ENCODE measurements at regions not wholly inside any gene's neighbourhood (a gene's known extent, or its start where the extent isn't known, plus 50 kb on each side); places are given as distances from the start of the nearest gene placed in this dataset.

- no peak overlapping the region for H2AFZ ChIP-seq (ENCODE audit: low read depth, low read length, poor library complexity, severe bottlenecking)
- intact Hi-C loops (cut with micrococcal nuclease), result no loop called here
- H3K9me3 ChIP-seq (ENCODE audit: control insufficient read depth in 1 of 2, insufficient read depth in 1 of 2, low read depth in 1 of 2, low read length in 2 of 2), result peaks cover 0 to 8% of the 10 kb centered on the region in 2 experiments; a peak in 1 of 4 replicates
Measured at GRCh38 chr11:29809121-29809520, 207.7 kb downstream of the KCNA4 start.

GRCh38 chr11:29802522-29802921, 214.3 kb downstream of the KCNA4 start:
- Histone ChIP-seq H3K9me3 (ENCODE audit: control insufficient read depth in 1 of 2, insufficient read depth in 1 of 2, low read depth in 1 of 2, low read length in 2 of 2) (peaks cover 0 to 5% of the 10 kb centered on the region in 2 experiments; a peak in 1 of 4 replicates), H3K36me3 (ENCODE audit: control insufficient read depth in 1 of 2, insufficient read depth in 2 of 2, low read length in 2 of 2) (no peaks in the 10 kb centered on the region), H3K4me3 (replicated peaks in 1 of 2; ENCODE audit: low read depth in 1 of 2, low read length in 2 of 2) (no peak overlapping the region), H3K27ac (ENCODE audit: low read depth, low read length) (no peak overlapping the region), H3K79me2 (ENCODE audit: insufficient read depth, low read length) (no peaks in the 10 kb centered on the region), H3K4me2 (ENCODE audit: low read length) (no peak overlapping the region), H3K4me1 (ENCODE audit: control insufficient read depth in 1 of 2, insufficient read depth in 2 of 2, low read length in 2 of 2) (no peaks in the 10 kb centered on the region), H4K20me1 (ENCODE audit: insufficient read depth) (no peaks in the 10 kb centered on the region), H3K27me3 (ENCODE audit: insufficient read depth, low read length) (no peaks in the 10 kb centered on the region), H3K9me2 (ENCODE audit: insufficient read depth) (no peaks in the 10 kb centered on the region), H2AFZ (ENCODE audit: low read depth, low read length, poor library complexity, severe bottlenecking) (no peak overlapping the region), H3K9ac (ENCODE audit: low read length) (no peak overlapping the region)
- RAD21 ChIA-PET (ENCODE audit: low non-redundant PET in 1 of 2, low total read pairs in 2 of 2, uncharacterized antibody in 2 of 2, unreplicated experiment in 2 of 2), result no interaction called here
- POLR2A ChIA-PET, result no interaction called here
- intact Hi-C loops (cut with micrococcal nuclease), result no loop called here
- ATAC-seq, result no peak
- no TSS peak for BruUV-seq (replicated peaks)
- TF ChIP-seq YY1 (IDR thresholded peaks at IDR 0.05; ENCODE audit: extremely low read depth, insufficient replicate concordance, low read depth, low read length) (no peak), MAX (IDR thresholded peaks at IDR 0.05) (no peak), CEBPB (IDR thresholded peaks at IDR 0.05; ENCODE audit: low read depth) (no peak), ZBTB33 (IDR thresholded peaks at IDR 0.05; ENCODE audit: extremely low read depth, insufficient replicate concordance, low read length) (no peak), EZH2 (IDR thresholded peaks at IDR 0.05) (no peak), RAD21 (IDR thresholded peaks at IDR 0.05; ENCODE audit: low read depth) (no peak), ELF1 (IDR thresholded peaks at IDR 0.05; ENCODE audit: borderline replicate concordance, low read depth) (no peak), EZH2phosphoT487 (IDR thresholded peaks at IDR 0.05; ENCODE audit: borderline replicate concordance) (no peak), POLR2AphosphoS5 (IDR thresholded peaks at IDR 0.05; ENCODE audit: low read depth, low read length) (no peak), SIN3A (IDR thresholded peaks at IDR 0.05; ENCODE audit: low read depth) (no peak)
- CTCF ChIA-PET, result no interaction called here
- no peak for DNase-seq (ENCODE audit: low read depth, low spot score)

More at GRCh38 chr11:29809121-29809520, 207.7 kb downstream of the KCNA4 start:
- ATAC-seq (no peak), DNase-seq (ENCODE audit: low read depth, low spot score) (no peak)
- no peaks in the 10 kb centered on the region for H3K4me1 ChIP-seq (ENCODE audit: control insufficient read depth in 1 of 2, insufficient read depth in 2 of 2, low read length in 2 of 2)
- CTCF ChIA-PET, result no interaction called here
- no peak overlapping the region for H3K4me3 ChIP-seq (replicated peaks in 1 of 2; ENCODE audit: low read depth in 1 of 2, low read length in 2 of 2)
- H3K27me3 ChIP-seq (ENCODE audit: insufficient read depth, low read length), result no peaks in the 10 kb centered on the region
- H3K27ac ChIP-seq (ENCODE audit: low read depth, low read length), result no peak overlapping the region
- no TSS peak for BruUV-seq (replicated peaks)
- H3K9ac ChIP-seq (ENCODE audit: low read length), result no peak overlapping the region
- H3K9me2 ChIP-seq (ENCODE audit: insufficient read depth), result no peaks in the 10 kb centered on the region
- TF ChIP-seq POLR2AphosphoS5 (IDR thresholded peaks at IDR 0.05; ENCODE audit: low read depth, low read length) (no peak), ATF3 (IDR thresholded peaks at IDR 0.05) (no peak)
- no peaks in the 10 kb centered on the region for H3K79me2 ChIP-seq (ENCODE audit: insufficient read depth, low read length)
- no peak overlapping the region for H3K4me2 ChIP-seq (ENCODE audit: low read length)
- no peaks in the 10 kb centered on the region for H4K20me1 ChIP-seq (ENCODE audit: insufficient read depth)
- POLR2A ChIA-PET, result no interaction called here
- RAD21 ChIA-PET (ENCODE audit: low non-redundant PET in 1 of 2, low total read pairs in 2 of 2, uncharacterized antibody in 2 of 2, unreplicated experiment in 2 of 2), result no interaction called here
- no peaks in the 10 kb centered on the region for H3K36me3 ChIP-seq (ENCODE audit: control insufficient read depth in 1 of 2, insufficient read depth in 2 of 2, low read length in 2 of 2)
